Testis (tissue), 2 donors: ENCODE measurements at regions not wholly inside any gene's neighbourhood (a gene's known extent, or its start where the extent isn't known, plus 50 kb on each side); places are given as distances from the start of the nearest gene placed in this dataset.

Experiments
- DNase-seq: peaks from one replicate; pipeline ENCODE4 v3.0.0-alpha.2; 2019
- H3K27ac ChIP-seq, 2 donors: fragments of 200-600 bp; sonication (generic); one replicate each; pipeline ENCODE4 v1.5.1; 2019
- H3K27me3 ChIP-seq: fragments of 200-600 bp; sonication (generic); one replicate; pipeline ENCODE4 v1.5.1; 2019
- H3K36me3 ChIP-seq: fragments of 200-600 bp; sonication (generic); one replicate; pipeline ENCODE4 v1.5.1; 2017; ENCODE audit warnings: low read depth; ENCODE audit errors: missing control alignments
- H3K4me1 ChIP-seq: fragments of 200-600 bp; sonication (generic); one replicate; pipeline ENCODE4 v1.5.1; 2019
- H3K4me3 ChIP-seq, 2 donors: fragments of 200-600 bp; sonication (generic); one replicate each; pipeline ENCODE4 v1.5.1; 2017 to 2019
- H3K9me3 ChIP-seq: fragments of 200-600 bp; sonication (generic); one replicate; pipeline ENCODE4 v1.5.1; 2017
- CTCF ChIP-seq, 3 experiments: fragments of 450-650 bp in 2 of 3; fragments of 200-600 bp in 1 of 3; sonication (generic) in 1 of 3; IDR thresholded peaks; one replicate each; pipeline ENCODE4 v1.5.1; 2016 to 2019; ENCODE audit warnings: antibody characterized with exemption in 3 of 3, mild to moderate bottlenecking in 2 of 3, moderate library complexity in 1 of 3
- POLR2A ChIP-seq: fragments of 450-650 bp; IDR thresholded peaks from one replicate; pipeline ENCODE4 v1.6.1; 2017; ENCODE audit warnings: antibody characterized with exemption, mild to moderate bottlenecking, moderate library complexity
- WGBS, 2 donors: methylation state at CpG; one replicate each; pipeline ENCODE4 v1.1.5; 2018; 5-methylcytosine and 5-hydroxymethylcytosine counted together
- intact Hi-C: fragments of 100-400 bp; cut with DNase I; formaldehyde crosslinking; loops from one replicate; pipeline ENCODE4 v1.15.1; 2023; ENCODE audit warnings: low total_unique reads

- no peak for TF ChIP-seq CTCF (IDR thresholded peaks at IDR 0.05)
- TF ChIP-seq POLR2A, result no peak
- H3K27ac ChIP-seq, result no peak overlapping the region
- H3K4me1 ChIP-seq, result no peaks in the 10 kb centered on the region
- H3K36me3 ChIP-seq, result no peaks in the 10 kb centered on the region
- no peaks in the 10 kb centered on the region for H3K27me3 ChIP-seq
- no peak for DNase-seq
- H3K9me3 ChIP-seq, result no peaks in the 10 kb centered on the region
- H3K4me3 ChIP-seq, result no peak overlapping the region
- intact Hi-C loops, result no loop called here
- WGBS, 2 donors, result 83 to 92% methylated on average over 4 of the region's 4 CpGs
Observed at GRCh38 chr10:112027731-112028280, 155.8 kb downstream of the GPAM start.

GRCh38 chr10:112030431-112030830, 153.1 kb downstream of the GPAM start:
- WGBS, 2 donors, result 84 to 91% methylated on average over 2 of the region's 2 CpGs
- TF ChIP-seq CTCF (IDR thresholded peaks at IDR 0.05) (no peak), POLR2A (no peak)
- no peak overlapping the region for H3K27ac ChIP-seq
- H3K27me3 ChIP-seq, result no peaks in the 10 kb centered on the region
- intact Hi-C loops, result no loop called here
- no peak for DNase-seq
- H3K4me1 ChIP-seq, result no peaks in the 10 kb centered on the region
- H3K36me3 ChIP-seq, result no peaks in the 10 kb centered on the region
- no peak overlapping the region for H3K4me3 ChIP-seq
- no peaks in the 10 kb centered on the region for H3K9me3 ChIP-seq

GRCh38 chr10:112039823-112040222, 143.7 kb downstream of the GPAM start:
- no peak for DNase-seq
- Histone ChIP-seq H3K4me1 (no peaks in the 10 kb centered on the region), H3K36me3 (no peaks in the 10 kb centered on the region), H3K9me3 (no peaks in the 10 kb centered on the region), H3K27me3 (no peaks in the 10 kb centered on the region), H3K27ac (no peak overlapping the region), H3K4me3 (no peak overlapping the region)
- intact Hi-C loops, result no loop called here
- 94 to 99% methylated on average over 3 of the region's 3 CpGs for WGBS, 2 donors
- TF ChIP-seq CTCF (IDR thresholded peaks at IDR 0.05), result no peak
- TF ChIP-seq POLR2A, result no peak

- H3K9me3 ChIP-seq, result no peaks in the 10 kb centered on the region
- no peaks in the 10 kb centered on the region for H3K4me1 ChIP-seq
- H3K27ac ChIP-seq, result no peak overlapping the region
- no peaks in the 10 kb centered on the region for H3K27me3 ChIP-seq
- H3K4me3 ChIP-seq, result no peak overlapping the region
- intact Hi-C loops, result no loop called here
- no peaks in the 10 kb centered on the region for H3K36me3 ChIP-seq
- WGBS, 2 donors, result 91 to 92% methylated on average over 3 of the region's 3 CpGs
- no peak for DNase-seq
- TF ChIP-seq POLR2A (no peak), CTCF (IDR thresholded peaks at IDR 0.05) (no peak)
Observed at GRCh38 chr10:112040696-112041095, 142.9 kb downstream of the GPAM start.

GRCh38 chr10:112045938-112046337, 137.6 kb downstream of the GPAM start:
- no peak overlapping the region for H3K4me3 ChIP-seq
- TF ChIP-seq CTCF (IDR thresholded peaks at IDR 0.05) (no peak), POLR2A (no peak)
- intact Hi-C loops, result no loop called here
- no peaks in the 10 kb centered on the region for H3K36me3 ChIP-seq
- no peak overlapping the region for H3K27ac ChIP-seq
- H3K9me3 ChIP-seq, result no peaks in the 10 kb centered on the region
- H3K4me1 ChIP-seq, result no peaks in the 10 kb centered on the region
- DNase-seq, result no peak
- 37 to 65% methylated on average over 3 of the region's 3 CpGs for WGBS, 2 donors
- H3K27me3 ChIP-seq, result no peaks in the 10 kb centered on the region
